NCI-H446 treated with DMSO at 0.1 percent for 48 hours (cell line): ENCODE measurements at regions not wholly inside any gene's neighbourhood (a gene's known extent, or its start where the extent isn't known, plus 50 kb on each side); places are given as distances from the start of the nearest gene placed in this dataset.
"Not testable (repeated sequence)": the region's sequence is repeated elsewhere in the genome, so short reads cannot be mapped to it uniquely, and the experiment has no call there.

ENCODE experiments used
- DNase-seq: peaks from one replicate; lab custom pipeline; 2025; lab: John Stamatoyannopoulos, UW

GRCh38 chr22:23394525-23395326, 185.4 kb downstream of the IGLL1 start:
- no peak for DNase-seq

- no peak for DNase-seq
Observed at GRCh38 chr22:23393721-23394320, 186.3 kb downstream of the IGLL1 start.

- not testable (repeated sequence) for DNase-seq
Observed at GRCh38 chr22:23393199-23393598, 186.9 kb downstream of the IGLL1 start.

- no peak for DNase-seq
Observed at GRCh38 chr22:23392420-23393121, 187.5 kb downstream of the IGLL1 start.

- DNase-seq: no peak
Observed at GRCh38 chr22:23391022-23391421, 189.1 kb downstream of the IGLL1 start.

DNA sequence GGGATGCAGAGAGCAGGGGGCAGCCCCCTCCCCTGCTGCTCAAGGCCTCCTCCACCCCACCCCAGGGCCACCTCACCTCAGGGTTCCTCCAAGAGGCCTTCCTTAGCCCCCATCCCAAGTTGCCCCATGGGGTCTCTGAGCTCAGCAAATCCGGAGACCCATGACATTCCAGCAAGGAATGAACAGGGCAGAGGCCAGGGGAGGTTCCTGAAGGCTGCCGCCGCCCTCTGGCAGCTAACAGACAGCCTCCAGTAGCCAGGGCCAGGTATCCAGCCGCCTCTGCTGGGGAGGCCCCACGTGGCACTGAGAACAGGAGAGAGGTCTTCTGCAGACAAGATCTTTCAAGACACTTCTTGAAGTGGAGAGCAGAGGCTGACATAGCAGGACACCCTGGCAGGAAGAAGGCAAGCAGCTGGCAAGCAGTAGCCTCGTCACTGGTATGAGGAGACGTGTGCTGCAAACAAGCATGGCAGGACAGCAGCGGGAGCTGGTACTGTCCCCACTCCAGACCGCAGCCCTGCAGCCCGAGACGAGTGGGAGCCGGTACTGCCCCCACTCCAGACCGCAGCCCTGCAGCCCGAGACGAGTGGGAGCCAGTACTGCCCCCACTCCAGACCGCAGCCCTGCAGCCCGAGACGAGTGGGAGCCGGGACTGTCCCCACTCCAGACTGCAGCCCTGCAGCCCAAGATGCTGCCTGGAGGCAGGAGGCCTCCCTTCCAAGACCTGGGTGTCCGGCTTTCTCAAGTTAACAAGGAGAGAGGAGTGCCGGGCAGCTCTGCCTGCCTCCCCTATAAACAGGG, 190.6 kb downstream of the IGLL1 start:
- no peak for DNase-seq

GRCh38 chr22:23388517-23388890, 191.6 kb downstream of the IGLL1 start:
- DNase-seq: no peak

GRCh38 chr22:23387827-23388516, 192.1 kb downstream of the IGLL1 start:
- no peak for DNase-seq

GRCh38 chr22:23386822-23387580, 193.1 kb downstream of the IGLL1 start:
- no peak for DNase-seq

GRCh38 chr22:23385678-23386631, 194.1 kb downstream of the IGLL1 start:
- peak; percentile 42 for DNase-seq

DNA sequence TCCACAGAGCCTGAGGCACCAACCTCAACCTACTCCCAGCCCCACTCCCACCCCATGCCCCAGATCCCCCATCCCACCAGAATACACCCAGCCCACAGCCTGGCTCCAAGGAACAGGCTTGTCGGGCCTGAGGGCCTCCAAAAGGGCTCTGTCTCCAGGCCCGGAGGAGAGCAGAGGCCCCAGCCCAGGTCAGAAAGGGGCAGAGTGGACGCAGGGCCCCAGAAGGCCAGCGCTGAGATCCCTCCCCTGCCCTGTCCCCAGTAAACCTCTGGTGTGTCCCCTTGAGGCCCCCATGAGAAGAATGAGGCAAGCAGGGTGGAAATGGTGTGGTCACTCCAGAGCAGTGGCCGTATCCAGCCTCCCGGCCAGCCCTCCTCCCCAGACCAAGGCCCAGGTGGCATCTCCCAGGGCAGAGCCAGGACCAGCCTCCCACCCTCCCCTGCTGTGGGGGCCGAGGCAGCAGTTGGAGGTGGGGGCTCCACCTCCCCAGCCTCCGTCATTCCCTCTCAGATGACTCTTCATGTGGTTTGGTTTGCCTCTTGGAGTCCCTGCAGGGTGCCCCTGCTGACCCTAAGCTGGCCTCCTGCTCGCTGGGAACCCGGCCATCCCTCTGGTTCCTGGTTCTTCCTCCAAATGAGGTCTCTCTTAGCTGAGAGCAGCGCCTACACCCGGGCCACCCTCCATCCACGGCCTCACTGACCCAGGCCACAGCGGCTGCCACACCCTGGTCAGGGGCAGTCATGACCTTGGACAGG, 195.0 kb downstream of the IGLL1 start:
- no peak for DNase-seq

GRCh38 chr22:23384431-23384830, 195.7 kb downstream of the IGLL1 start:
- DNase-seq: no peak

DNA sequence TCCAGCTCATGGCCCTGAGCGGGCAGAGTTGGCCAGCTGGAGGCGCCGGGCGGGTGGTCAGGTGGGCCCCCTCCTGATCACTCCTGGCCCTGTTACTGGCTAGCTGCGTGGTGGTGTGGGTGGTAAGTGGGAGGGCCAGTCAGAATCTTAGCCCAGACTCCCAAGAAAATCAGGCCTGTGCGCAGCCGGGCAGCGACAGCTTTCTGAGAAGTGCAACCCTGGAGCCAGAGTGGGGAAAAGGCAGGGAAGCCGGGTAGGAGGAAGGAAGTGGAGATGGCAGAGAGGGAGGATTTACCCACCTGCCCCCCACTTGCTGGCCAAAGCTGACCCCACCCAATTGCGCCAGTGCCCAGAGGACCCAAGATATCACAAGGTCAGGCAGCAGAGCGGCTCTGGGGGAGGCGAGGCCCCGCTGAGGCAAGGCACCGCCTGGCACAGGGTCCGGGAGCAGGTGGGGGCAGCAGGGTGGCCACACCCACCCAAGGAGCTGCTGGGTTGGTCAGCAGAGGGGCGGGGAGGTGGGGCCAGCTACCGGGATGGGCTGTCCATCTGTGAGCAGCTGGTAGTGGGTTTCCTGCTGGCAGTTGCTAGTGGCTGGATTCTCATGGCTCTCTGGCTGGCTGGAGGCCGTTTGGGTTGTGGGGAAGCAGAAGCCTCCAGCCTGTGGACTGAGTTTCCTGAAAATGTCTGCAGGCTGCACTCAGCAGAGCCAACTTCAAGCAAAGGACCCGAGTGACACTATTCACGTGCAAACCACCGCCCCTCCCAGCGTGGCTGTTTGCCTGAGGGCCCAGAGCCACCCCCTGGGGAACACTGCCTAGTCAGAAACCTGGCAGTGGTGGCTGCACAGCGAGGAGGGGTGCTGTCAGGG, 196.4 kb downstream of the IGLL1 start:
- peak; percentile 2 for DNase-seq

DNA sequence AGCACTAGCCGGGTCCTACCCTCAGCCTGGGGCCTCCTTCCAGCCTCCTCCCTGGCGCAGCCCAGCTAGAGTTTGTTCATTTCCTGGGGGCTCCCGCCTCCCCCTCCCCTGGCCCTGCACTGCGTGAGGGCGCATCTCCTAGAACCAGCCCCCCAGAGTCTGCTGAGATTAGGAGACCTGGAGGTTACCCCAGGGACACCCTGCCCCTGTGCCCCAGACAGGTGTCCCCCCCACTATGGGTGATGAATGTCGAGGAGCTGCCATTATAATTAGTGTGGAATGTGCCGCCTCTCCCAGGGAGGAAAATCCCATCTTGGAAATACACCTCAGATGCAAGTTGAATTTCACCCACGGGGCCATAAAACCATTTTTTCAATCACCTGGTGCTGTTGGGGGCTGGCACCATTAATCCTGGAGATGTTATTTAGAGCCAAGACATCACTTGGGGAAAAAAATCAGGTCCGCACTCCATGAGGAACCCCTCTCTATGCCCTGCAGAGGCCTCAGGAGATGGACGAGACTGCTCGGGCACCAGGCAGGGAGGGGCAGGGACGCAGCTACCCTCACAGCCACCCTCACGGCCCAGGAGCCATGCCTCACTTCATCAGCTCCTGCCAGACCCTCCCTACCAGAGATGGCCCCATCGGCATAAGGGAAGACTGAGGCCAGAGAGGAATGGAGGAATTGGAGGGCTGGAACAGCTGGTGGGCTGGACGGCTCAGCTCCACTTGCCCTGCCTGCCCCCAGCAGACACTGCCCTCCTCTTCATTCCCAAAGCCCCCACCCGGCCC, 197.5 kb downstream of the IGLL1 start:
- no peak for DNase-seq

GRCh38 chr22:23381661-23382427, 198.2 kb downstream of the IGLL1 start:
- no peak for DNase-seq

DNA sequence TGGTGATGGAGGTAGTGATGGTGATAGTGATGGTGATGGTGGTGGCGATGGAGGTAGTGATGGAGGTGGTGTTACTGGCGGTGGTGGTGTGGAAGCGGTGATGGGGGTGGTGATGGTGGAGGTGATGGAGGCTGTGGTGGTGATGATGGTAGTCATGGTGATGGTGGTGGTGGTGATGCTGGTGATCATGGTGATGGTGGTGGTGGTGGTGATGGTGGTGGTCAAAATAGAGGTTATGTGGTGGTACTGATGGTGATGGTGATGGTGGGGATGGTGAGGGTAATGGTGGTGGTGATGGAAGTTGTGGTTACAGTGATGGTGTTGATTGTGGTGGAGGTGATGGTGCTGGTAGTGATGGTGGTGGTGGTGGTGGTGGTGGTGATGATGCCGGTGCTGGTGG, 199.2 kb downstream of the IGLL1 start:
- DNase-seq: no peak

DNA sequence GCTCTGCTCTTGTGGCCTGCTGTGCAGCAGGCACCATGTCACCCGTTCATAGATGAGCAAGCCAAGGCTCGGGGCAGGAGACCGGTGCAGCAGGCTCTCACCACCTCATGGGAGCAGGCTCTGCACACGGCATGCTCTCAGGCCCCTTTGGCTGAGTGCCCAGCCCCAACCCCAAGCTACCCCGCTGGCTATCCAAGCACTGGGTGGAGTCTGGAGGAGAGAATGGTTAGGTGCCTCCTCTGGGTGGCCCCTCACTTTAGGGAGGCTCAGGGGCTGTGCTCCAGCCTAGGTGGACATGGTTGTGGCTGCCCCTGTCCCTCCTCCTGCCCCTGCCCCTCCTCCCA, 199.9 kb downstream of the IGLL1 start:
- no peak for DNase-seq
